ENCODE measurements at regions not wholly inside any gene's neighbourhood (a gene's known extent, or its start where the extent isn't known, plus 50 kb on each side); places are given as distances from the start of the nearest gene placed in this dataset.
"Not testable (repeated sequence)": the region's sequence is repeated elsewhere in the genome, so short reads cannot be mapped to it uniquely, and the experiment has no call there.

GRCh38 chr7:28330384-28331070, 81.8 kb upstream of the CREB5 start:
- no peak overlapping the region for H3K27ac Mint-ChIP-seq
- peaks cover 4% of the 10 kb centered on the region for H3K9me3 Mint-ChIP-seq
- H3K4me1 Mint-ChIP-seq (ENCODE audit: low read depth) = peaks cover 39% of the 10 kb centered on the region
- H3K27me3 Mint-ChIP-seq = peaks cover 2% of the 10 kb centered on the region
- no peaks in the 10 kb centered on the region for H3K36me3 Mint-ChIP-seq (ENCODE audit: low read depth)
- peak overlapping the region; percentile 51 for H3K4me3 Mint-ChIP-seq

GRCh38 chr7:28332046-28332445, 80.3 kb upstream of the CREB5 start:
- Mint-ChIP-seq H3K27ac (no peak overlapping the region), H3K27me3 (no peaks in the 10 kb centered on the region), H3K4me1 (ENCODE audit: low read depth) (peaks cover 39% of the 10 kb centered on the region), H3K4me3 (no peak overlapping the region), H3K36me3 (ENCODE audit: low read depth) (no peaks in the 10 kb centered on the region), H3K9me3 (peaks cover 4% of the 10 kb centered on the region)

DNA sequence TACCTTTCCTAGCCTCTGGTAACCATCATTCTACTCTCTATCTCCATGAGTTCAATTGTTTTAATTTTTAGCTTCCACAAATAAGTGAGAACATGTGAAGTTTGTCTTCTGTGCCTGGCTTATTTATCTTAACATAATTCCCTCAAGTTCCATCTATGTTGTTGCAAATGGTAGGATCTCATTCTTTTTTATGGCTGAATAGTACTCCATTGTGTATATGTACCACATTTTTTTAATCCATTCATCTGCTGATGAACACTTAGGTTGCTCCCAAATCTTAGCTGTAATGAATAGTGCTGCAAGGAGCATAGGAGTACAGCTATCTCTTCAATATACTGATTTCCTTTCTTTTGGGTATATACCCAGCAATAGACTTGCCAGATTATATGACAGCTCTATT, 78.8 kb upstream of the CREB5 start:
- H3K4me3 Mint-ChIP-seq; H3K27me3 Mint-ChIP-seq; H3K36me3 Mint-ChIP-seq (ENCODE audit: low read depth); H3K9me3 Mint-ChIP-seq; H3K27ac Mint-ChIP-seq: not testable (repeated sequence)
- H3K4me1 Mint-ChIP-seq (ENCODE audit: low read depth) = peaks cover 28% of the 10 kb centered on the region

DNA sequence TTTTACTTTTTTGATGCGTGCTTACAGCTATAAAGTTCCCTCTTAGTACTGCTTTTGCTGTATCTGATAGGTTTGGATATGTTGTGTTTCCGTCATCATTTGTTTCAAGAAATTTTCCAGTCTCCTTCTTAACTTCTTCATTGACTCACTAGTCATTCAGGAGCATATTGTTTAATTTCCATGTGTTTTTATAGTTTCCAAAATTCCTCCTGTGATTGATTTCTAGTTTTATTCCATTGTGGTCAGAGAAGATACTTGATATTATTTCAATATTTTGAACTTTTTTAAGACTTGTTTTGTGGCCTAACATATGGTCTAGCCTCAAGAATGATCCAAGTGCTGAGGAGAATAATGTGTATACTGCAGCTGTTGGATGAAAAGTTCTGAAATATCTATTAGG, 75.5 kb upstream of the CREB5 start:
- Mint-ChIP-seq H3K27ac (no peak overlapping the region), H3K4me1 (ENCODE audit: low read depth) (no peaks in the 10 kb centered on the region), H3K4me3 (no peak overlapping the region), H3K36me3 (ENCODE audit: low read depth) (no peaks in the 10 kb centered on the region), H3K9me3 (peaks cover 4% of the 10 kb centered on the region), H3K27me3 (peaks cover under 1% of the 10 kb centered on the region)

- Mint-ChIP-seq H3K4me3 (no peak overlapping the region), H3K36me3 (ENCODE audit: low read depth) (no peaks in the 10 kb centered on the region), H3K9me3 (peaks cover 4% of the 10 kb centered on the region), H3K27ac (no peak overlapping the region), H3K4me1 (ENCODE audit: low read depth) (no peaks in the 10 kb centered on the region), H3K27me3 (peaks cover 4% of the 10 kb centered on the region)
These were observed 74.3 kb upstream of the CREB5 start for GRCh38 chr7:28338041-28338440.

GRCh38 chr7:28343462-28343861, 68.9 kb upstream of the CREB5 start:
- Mint-ChIP-seq H3K4me3 (no peak overlapping the region), H3K27me3 (peaks cover 19% of the 10 kb centered on the region), H3K4me1 (ENCODE audit: low read depth) (no peaks in the 10 kb centered on the region), H3K36me3 (ENCODE audit: low read depth) (no peaks in the 10 kb centered on the region), H3K9me3 (no peaks in the 10 kb centered on the region), H3K27ac (no peak overlapping the region)

GRCh38 chr7:28346256-28346655, 66.1 kb upstream of the CREB5 start:
- no peaks in the 10 kb centered on the region for H3K4me1 Mint-ChIP-seq (ENCODE audit: low read depth)
- peaks cover 20% of the 10 kb centered on the region for H3K27me3 Mint-ChIP-seq

GRCh38 chr7:28346676-28347363, 65.5 kb upstream of the CREB5 start:
- no peaks in the 10 kb centered on the region for H3K36me3 Mint-ChIP-seq (ENCODE audit: low read depth)
- no peaks in the 10 kb centered on the region for H3K4me1 Mint-ChIP-seq (ENCODE audit: low read depth)
- H3K27me3 Mint-ChIP-seq = peaks cover 23% of the 10 kb centered on the region
- H3K27ac Mint-ChIP-seq = no peak overlapping the region
- H3K4me3 Mint-ChIP-seq = no peak overlapping the region
- H3K9me3 Mint-ChIP-seq = no peaks in the 10 kb centered on the region

More at GRCh38 chr7:28346256-28346655, 66.1 kb upstream of the CREB5 start:
- Mint-ChIP-seq H3K9me3 (no peaks in the 10 kb centered on the region), H3K27ac (no peak overlapping the region), H3K36me3 (ENCODE audit: low read depth) (no peaks in the 10 kb centered on the region), H3K4me3 (no peak overlapping the region)

DNA sequence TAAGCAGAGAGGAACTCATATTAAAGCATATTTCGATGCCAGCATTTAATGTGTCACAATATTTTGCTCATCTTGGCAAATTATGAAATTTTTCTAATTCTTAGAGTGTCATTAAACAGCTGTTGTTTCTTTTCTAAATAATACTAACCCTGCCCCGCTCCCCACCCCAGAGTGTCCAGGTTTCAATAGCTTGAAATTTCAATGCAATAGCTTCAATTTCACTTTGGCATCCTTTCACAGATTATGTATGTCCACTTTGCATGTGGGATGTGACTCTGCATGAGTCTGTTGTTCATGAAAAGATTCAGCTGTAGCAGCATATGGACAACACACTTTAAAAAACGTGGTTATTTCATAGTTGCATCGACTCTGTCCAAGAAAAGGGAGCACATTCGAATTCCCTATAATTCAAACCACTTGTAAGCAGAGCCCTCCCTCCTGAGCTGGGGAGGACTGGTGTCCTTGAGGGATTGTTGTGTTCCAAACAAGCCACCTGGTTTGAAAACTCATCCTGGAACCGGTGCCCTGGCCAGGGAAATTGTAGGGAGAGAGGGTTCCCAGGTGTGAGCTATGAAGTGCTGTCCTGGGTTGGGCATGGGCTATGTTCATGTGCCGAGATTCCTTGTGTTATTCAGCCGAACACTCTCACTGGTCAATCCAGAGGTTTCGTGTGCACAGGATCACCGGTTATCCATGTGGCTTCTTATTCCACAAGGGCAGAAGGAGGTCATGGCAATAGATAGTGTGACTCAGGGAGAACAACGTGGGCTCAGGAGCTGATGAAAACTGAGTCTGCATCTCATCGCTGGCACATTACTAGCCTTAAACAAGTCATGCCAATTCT, 64.6 kb upstream of the CREB5 start:
- peaks cover 20% of the 10 kb centered on the region for H3K27me3 Mint-ChIP-seq
- H3K4me1 Mint-ChIP-seq (ENCODE audit: low read depth) = no peaks in the 10 kb centered on the region
- H3K9me3 Mint-ChIP-seq = no peaks in the 10 kb centered on the region
- H3K27ac Mint-ChIP-seq = no peak overlapping the region
- H3K36me3 Mint-ChIP-seq (ENCODE audit: low read depth) = no peaks in the 10 kb centered on the region
- no peak overlapping the region for H3K4me3 Mint-ChIP-seq

DNA sequence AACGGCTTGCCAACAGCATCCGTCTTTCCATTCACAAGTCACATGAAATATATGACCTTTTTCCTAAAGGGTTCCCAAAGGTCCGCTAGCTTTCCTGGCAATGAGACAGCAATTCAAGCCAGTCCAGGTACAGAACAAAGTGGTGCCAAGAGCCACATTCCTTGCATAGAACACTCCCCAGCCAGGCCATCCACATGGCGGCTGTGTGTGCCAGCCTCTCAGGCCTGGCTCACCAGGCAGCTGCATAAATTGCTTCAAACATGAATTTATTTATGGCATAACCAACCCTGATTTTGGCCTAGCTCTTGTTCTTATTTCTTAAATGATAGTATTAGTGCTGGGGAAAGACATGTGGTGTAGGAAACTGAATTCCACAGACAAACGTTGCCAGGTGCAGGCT, 63.7 kb upstream of the CREB5 start:
- H3K4me1 Mint-ChIP-seq (ENCODE audit: low read depth) = no peaks in the 10 kb centered on the region
- H3K4me3 Mint-ChIP-seq = no peak overlapping the region

GRCh38 chr7:28349637-28350036, 62.7 kb upstream of the CREB5 start:
- Mint-ChIP-seq H3K4me3 (no peak overlapping the region), H3K27ac (no peak overlapping the region), H3K36me3 (ENCODE audit: low read depth) (no peaks in the 10 kb centered on the region), H3K27me3 (peaks cover 19% of the 10 kb centered on the region), H3K9me3 (no peaks in the 10 kb centered on the region), H3K4me1 (ENCODE audit: low read depth) (no peaks in the 10 kb centered on the region)

More for the DNA sequence above, 63.7 kb upstream of the CREB5 start:
- Mint-ChIP-seq H3K27ac (no peak overlapping the region), H3K27me3 (peaks cover 20% of the 10 kb centered on the region), H3K36me3 (ENCODE audit: low read depth) (no peaks in the 10 kb centered on the region), H3K9me3 (no peaks in the 10 kb centered on the region)

- no peak overlapping the region for H3K4me3 Mint-ChIP-seq
- H3K27ac Mint-ChIP-seq = no peak overlapping the region
- no peaks in the 10 kb centered on the region for H3K36me3 Mint-ChIP-seq (ENCODE audit: low read depth)
- no peaks in the 10 kb centered on the region for H3K4me1 Mint-ChIP-seq (ENCODE audit: low read depth)
- H3K27me3 Mint-ChIP-seq = peaks cover 16% of the 10 kb centered on the region
- H3K9me3 Mint-ChIP-seq = no peaks in the 10 kb centered on the region
These were observed 61.7 kb upstream of the CREB5 start for GRCh38 chr7:28350662-28351061.

- H3K4me3 Mint-ChIP-seq = no peak overlapping the region
- peaks cover 13% of the 10 kb centered on the region for H3K27me3 Mint-ChIP-seq
- no peak overlapping the region for H3K27ac Mint-ChIP-seq
- no peaks in the 10 kb centered on the region for H3K9me3 Mint-ChIP-seq
- H3K36me3 Mint-ChIP-seq (ENCODE audit: low read depth) = no peaks in the 10 kb centered on the region
- H3K4me1 Mint-ChIP-seq (ENCODE audit: low read depth) = no peaks in the 10 kb centered on the region
These were observed 60.9 kb upstream of the CREB5 start for GRCh38 chr7:28351450-28351849.

DNA sequence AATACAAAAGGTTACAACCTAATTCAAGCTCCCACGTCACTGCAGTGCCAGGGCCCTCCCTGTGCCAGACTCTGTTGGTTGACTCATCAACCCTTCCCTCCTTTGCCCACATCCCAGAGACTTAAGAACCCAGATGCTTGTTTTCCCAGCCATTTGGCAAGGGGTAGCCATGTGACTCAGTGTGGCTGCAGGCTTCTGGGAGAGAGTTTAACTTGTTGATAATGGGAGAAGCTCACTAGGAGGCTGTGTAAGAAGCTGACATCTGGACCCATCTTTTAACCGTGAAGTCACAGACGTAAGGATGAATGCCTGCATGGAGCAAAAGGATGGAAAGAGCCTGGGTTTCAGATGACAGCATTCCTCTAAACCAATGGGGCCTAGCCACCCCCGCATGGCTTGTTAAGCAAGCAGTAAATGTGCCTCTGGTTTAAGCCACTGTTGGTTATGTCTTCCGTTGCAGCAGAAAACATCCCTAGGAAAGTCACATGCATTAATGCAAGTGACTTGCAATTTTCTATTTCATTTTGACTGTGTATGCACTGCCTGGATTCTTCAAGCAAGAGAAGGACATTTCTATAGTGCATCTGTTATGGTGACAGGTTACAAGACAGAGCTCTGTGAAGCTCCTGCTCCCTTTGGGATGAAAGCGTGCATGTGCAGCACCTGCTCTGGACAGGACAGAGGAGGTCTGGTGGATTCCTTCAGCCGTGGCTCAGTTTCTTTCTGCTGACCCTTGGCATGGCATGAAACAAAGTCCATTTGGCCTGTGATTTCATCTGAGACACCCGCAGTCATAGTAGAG, 57.5 kb upstream of the CREB5 start:
- peaks cover 12% of the 10 kb centered on the region for H3K27me3 Mint-ChIP-seq
- H3K9me3 Mint-ChIP-seq = no peaks in the 10 kb centered on the region
- H3K27ac Mint-ChIP-seq = no peak overlapping the region
- no peak overlapping the region for H3K4me3 Mint-ChIP-seq
- no peaks in the 10 kb centered on the region for H3K36me3 Mint-ChIP-seq (ENCODE audit: low read depth)
- peaks cover 5% of the 10 kb centered on the region for H3K4me1 Mint-ChIP-seq (ENCODE audit: low read depth)

Data from stimulated activated naive CD8-positive, alpha-beta T cell treated with anti-CD3 and anti-CD28 coated beads, Interleukin-15, Interleukin-2, amounts not matched to agents 100 ng/mL and 50 ng/mL, for 24 hours (primary cell).